H9 (cell line): ENCODE measurements at regions not wholly inside any gene's neighbourhood (a gene's known extent, or its start where the extent isn't known, plus 50 kb on each side); places are given as distances from the start of the nearest gene placed in this dataset.

Experiments
- DNase-seq: peaks from one replicate; pipeline ENCODE4 v3.0.0-alpha.2; 2017
- H2AFZ ChIP-seq: one replicate; pipeline ENCODE4 v1.6.1; 2013; ENCODE audit warnings: mild to moderate bottlenecking, low read length, control low read depth, moderate library complexity
- H2AK5ac ChIP-seq: 2 replicates; pipeline ENCODE4 v1.6.1; 2013; ENCODE audit warnings: low read length, control low read depth, mixed read lengths; ENCODE audit not compliant: insufficient read length
- H2BK120ac ChIP-seq: one replicate; pipeline ENCODE4 v1.6.1; 2013; ENCODE audit warnings: low read depth, mild to moderate bottlenecking, low read length, control low read depth, inconsistent platforms; ENCODE audit not compliant: poor library complexity, severe bottlenecking
- H2BK12ac ChIP-seq: 2 replicates; pipeline ENCODE4 v1.6.1; 2013; ENCODE audit warnings: low read length, control low read depth, mixed read lengths, low read depth; ENCODE audit not compliant: insufficient read length
- H2BK15ac ChIP-seq: 2 replicates; pipeline ENCODE4 v1.6.1; 2013; ENCODE audit warnings: low read depth, low read length, control low read depth
- H2BK20ac ChIP-seq: one replicate; pipeline ENCODE4 v1.6.1; 2013; ENCODE audit warnings: low read depth, mild to moderate bottlenecking, low read length, control low read depth, inconsistent platforms; ENCODE audit not compliant: poor library complexity, severe bottlenecking
- H2BK5ac ChIP-seq: 2 replicates; pipeline ENCODE4 v1.6.1; 2013; ENCODE audit warnings: low read length, control low read depth, mixed read lengths; ENCODE audit not compliant: insufficient read length
- H3K14ac ChIP-seq: 2 replicates; pipeline ENCODE4 v1.6.1; 2013; ENCODE audit warnings: low read length, control low read depth; ENCODE audit not compliant: insufficient read depth
- H3K18ac ChIP-seq: 2 replicates; pipeline ENCODE4 v1.6.1; 2013; ENCODE audit warnings: low read depth, mild to moderate bottlenecking, mixed read lengths, low read length, control low read depth; ENCODE audit not compliant: insufficient read length
- H3K23ac ChIP-seq: 2 replicates; pipeline ENCODE4 v1.6.1; 2013; ENCODE audit warnings: low read length, control low read depth, mixed read lengths, low read depth; ENCODE audit not compliant: insufficient read length
- H3K23me2 ChIP-seq: 2 replicates; pipeline ENCODE4 v1.6.1; 2013; ENCODE audit warnings: low read depth, mild to moderate bottlenecking, mixed read lengths, low read length, control low read depth; ENCODE audit not compliant: insufficient read length, poor library complexity, severe bottlenecking
- H3K27ac ChIP-seq: 2 replicates; pipeline ENCODE4 v1.5.1; 2013; ENCODE audit warnings: low read length, control low read depth, mixed read lengths, low read depth; ENCODE audit not compliant: insufficient read length
- H3K27me3 ChIP-seq: 2 replicates; pipeline ENCODE4 v1.6.1; 2013; ENCODE audit warnings: low read length, control low read depth, inconsistent platforms; ENCODE audit not compliant: insufficient read depth
- H3K4ac ChIP-seq: 2 replicates; pipeline ENCODE4 v1.6.1; 2013; ENCODE audit warnings: low read depth, mild to moderate bottlenecking, control low read depth, inconsistent platforms, low read length, moderate library complexity
- H3K4me1 ChIP-seq: 2 replicates; pipeline ENCODE4 v1.6.1; 2013; ENCODE audit warnings: low read length, control low read depth, inconsistent platforms; ENCODE audit not compliant: insufficient read depth
- H3K4me2 ChIP-seq: 2 replicates; pipeline ENCODE4 v1.6.1; 2013; ENCODE audit warnings: low read length, control low read depth, mixed read lengths; ENCODE audit not compliant: insufficient read length, insufficient read depth
- H3K56ac ChIP-seq: 2 replicates; pipeline ENCODE4 v1.6.1; 2013; ENCODE audit warnings: low read depth, mild to moderate bottlenecking, mixed read lengths, low read length, control low read depth; ENCODE audit not compliant: insufficient read length
- H3K79me1 ChIP-seq: 2 replicates; pipeline ENCODE4 v1.6.1; 2013; ENCODE audit warnings: low read depth, mild to moderate bottlenecking, moderate library complexity, low read length, control low read depth, inconsistent platforms; ENCODE audit not compliant: insufficient read depth, poor library complexity, severe bottlenecking
- H3K79me2 ChIP-seq: 2 replicates; pipeline ENCODE4 v1.6.1; 2013; ENCODE audit warnings: low read length, control low read depth, inconsistent platforms; ENCODE audit not compliant: insufficient read depth
- H3K9ac ChIP-seq: 2 replicates; pipeline ENCODE4 v1.6.1; 2013; ENCODE audit warnings: low read length, control low read depth, mixed read lengths; ENCODE audit not compliant: insufficient read length; ENCODE audit errors: extremely low read depth
- H3K9me3 ChIP-seq: one replicate; pipeline ENCODE4 v1.6.1; 2013; ENCODE audit warnings: low read depth, low read length, inconsistent platforms; ENCODE audit not compliant: control insufficient read depth
- H3T11ph ChIP-seq: one replicate; pipeline ENCODE4 v1.6.1; 2013; ENCODE audit warnings: mild to moderate bottlenecking, low read length, control low read depth, inconsistent platforms
- H4K20me1 ChIP-seq: one replicate; pipeline ENCODE4 v1.6.1; 2013; ENCODE audit not compliant: control insufficient read depth, insufficient read length, insufficient read depth
- H4K5ac ChIP-seq: 2 replicates; pipeline ENCODE4 v1.6.1; 2013; ENCODE audit warnings: low read depth, mild to moderate bottlenecking, mixed read lengths, low read length, control low read depth; ENCODE audit not compliant: insufficient read length
- H4K8ac ChIP-seq: replicated peaks from 2 replicates; pipeline ENCODE4 v1.6.1; 2013; ENCODE audit warnings: low read length, control low read depth, mixed read lengths, low read depth; ENCODE audit not compliant: insufficient read length
- H4K91ac ChIP-seq: 2 replicates; pipeline ENCODE4 v1.6.1; 2013; ENCODE audit warnings: low read depth, mild to moderate bottlenecking, moderate library complexity, mixed read lengths, low read length, control low read depth; ENCODE audit not compliant: insufficient read length
- H3K27ac Mint-ChIP-seq, 3 experiments: 2 replicates in 2 of 3; 3 replicates in 1 of 3; pipeline ENCODE4 v1.8.0; 2020 to 2021; ENCODE audit warnings: mixed read lengths in 3 of 3, mild to moderate bottlenecking in 1 of 3, moderate library complexity in 1 of 3
- H3K27me3 Mint-ChIP-seq: 2 replicates; pipeline ENCODE4 v1.8.0; 2021; ENCODE audit warnings: low read depth, mild to moderate bottlenecking, moderate library complexity, mixed read lengths
- H3K36me3 Mint-ChIP-seq, 3 experiments: 2 replicates in 2 of 3; 3 replicates in 1 of 3; pipeline ENCODE4 v1.8.0; 2020 to 2021; ENCODE audit warnings: low read depth in 3 of 3, mixed read lengths in 3 of 3; ENCODE audit not compliant: insufficient read depth in 1 of 3
- H3K4me1 Mint-ChIP-seq, 2 experiments: 2 replicates each; pipeline ENCODE4 v1.8.0; 2020; ENCODE audit warnings: mixed read lengths in 2 of 2
- H3K4me3 Mint-ChIP-seq, 2 experiments: 2 replicates in 1 of 2; 3 replicates in 1 of 2; pipeline ENCODE4 v1.8.0; 2020 to 2021; ENCODE audit warnings: mild to moderate bottlenecking in 2 of 2, mixed read lengths in 2 of 2, moderate library complexity in 1 of 2
- H3K9me3 Mint-ChIP-seq, 2 experiments: 2 replicates in 1 of 2; 3 replicates in 1 of 2; pipeline ENCODE4 v1.8.0; 2020; ENCODE audit warnings: mild to moderate bottlenecking in 2 of 2, mixed read lengths in 2 of 2, moderate library complexity in 1 of 2
- CTCF ChIP-seq: fragments of 200-600 bp; sonication (generic); conservative IDR thresholded peaks from 3 replicates; pipeline ENCODE4 v1.8.0; 2021; ENCODE audit warnings: antibody characterized with exemption, mild to moderate bottlenecking
- WGBS: extraction: QIAGEN DNeasy Blood & Tissue Kit; methylation state at CpG from one replicate; pipeline ENCODE4 v1.1.7; 2013; ENCODE audit warnings: missing lambda C conversion rate, low lambda C conversion rate, mixed read lengths; ENCODE audit not compliant: insufficient read length; ENCODE audit errors: extremely low coverage; 5-methylcytosine and 5-hydroxymethylcytosine counted together

DNA sequence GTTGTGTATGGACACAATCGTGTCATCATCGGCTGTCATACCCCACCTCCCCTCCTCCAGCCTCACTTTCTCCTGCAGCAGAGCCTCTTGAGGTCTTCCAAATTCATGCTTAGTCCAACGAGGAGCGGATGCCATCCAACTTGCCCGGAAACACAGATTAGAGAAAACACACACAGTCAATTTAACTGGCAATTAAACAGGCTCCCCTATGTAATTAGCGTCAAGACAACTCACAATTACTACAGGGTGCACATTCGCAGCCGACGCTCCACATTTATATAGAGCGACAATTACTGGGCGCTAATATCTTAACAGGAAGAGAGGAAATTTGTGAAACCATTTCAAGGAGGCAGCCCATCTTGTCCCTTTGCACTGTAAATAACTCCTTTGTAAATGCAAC, 86.0 kb upstream of the ZNF618 start:
- DNase-seq: no peak
- Mint-ChIP-seq H3K4me1 (peaks cover 28 to 30% of the 10 kb centered on the region in 2 experiments), H3K4me3 (no peak overlapping the region), H3K36me3 (peaks cover 0 to 3% (median 0%) of the 10 kb centered on the region in 3 experiments; a peak in 1 of 7 replicates), H3K27me3 (peaks cover 16% of the 10 kb centered on the region), H3K27ac (no peak overlapping the region), H3K9me3 (no peaks in the 10 kb centered on the region)
- no peak overlapping the region for H3T11ph ChIP-seq
- H3K4me2 ChIP-seq: no peak overlapping the region
- H3K23me2 ChIP-seq: no peaks in the 10 kb centered on the region
- H2AFZ ChIP-seq: no peak overlapping the region
- no peaks in the 10 kb centered on the region for H3K79me1 ChIP-seq
- H4K8ac ChIP-seq: no peak overlapping the region
- no peak overlapping the region for H3K18ac ChIP-seq
- no peak overlapping the region for H2BK20ac ChIP-seq
- no peak overlapping the region for H2BK15ac ChIP-seq
- no peak overlapping the region for H2AK5ac ChIP-seq
- H3K9ac ChIP-seq: no peak overlapping the region
- H3K56ac ChIP-seq: no peak overlapping the region
- no CpG with 5 or more reads among the region's 11 CpGs for WGBS
- no peak overlapping the region for H3K23ac ChIP-seq
- H2BK120ac ChIP-seq: no peak overlapping the region
- H4K5ac ChIP-seq: no peak overlapping the region
- no peaks in the 10 kb centered on the region for H3K79me2 ChIP-seq
- no peak overlapping the region for H2BK12ac ChIP-seq
- no peak overlapping the region for H3K27ac ChIP-seq
- no peak overlapping the region for H3K4ac ChIP-seq
- peaks cover 6% of the 10 kb centered on the region; the same call in 1 of the 2 replicates for H3K4me1 ChIP-seq
- no peak overlapping the region for H3K14ac ChIP-seq
- no peaks in the 10 kb centered on the region for H4K20me1 ChIP-seq
- H2BK5ac ChIP-seq: no peak overlapping the region
- H3K9me3 ChIP-seq: no peaks in the 10 kb centered on the region
- TF ChIP-seq CTCF: no peak
- H4K91ac ChIP-seq: no peak overlapping the region
- no peaks in the 10 kb centered on the region for H3K27me3 ChIP-seq
